ENCODE measurements at regions not wholly inside any gene's neighbourhood (a gene's known extent, or its start where the extent isn't known, plus 50 kb on each side); places are given as distances from the start of the nearest gene placed in this dataset.
A peak's percentile ranks its signal among the peaks of the same experiment; 100 is the strongest.

DNA sequence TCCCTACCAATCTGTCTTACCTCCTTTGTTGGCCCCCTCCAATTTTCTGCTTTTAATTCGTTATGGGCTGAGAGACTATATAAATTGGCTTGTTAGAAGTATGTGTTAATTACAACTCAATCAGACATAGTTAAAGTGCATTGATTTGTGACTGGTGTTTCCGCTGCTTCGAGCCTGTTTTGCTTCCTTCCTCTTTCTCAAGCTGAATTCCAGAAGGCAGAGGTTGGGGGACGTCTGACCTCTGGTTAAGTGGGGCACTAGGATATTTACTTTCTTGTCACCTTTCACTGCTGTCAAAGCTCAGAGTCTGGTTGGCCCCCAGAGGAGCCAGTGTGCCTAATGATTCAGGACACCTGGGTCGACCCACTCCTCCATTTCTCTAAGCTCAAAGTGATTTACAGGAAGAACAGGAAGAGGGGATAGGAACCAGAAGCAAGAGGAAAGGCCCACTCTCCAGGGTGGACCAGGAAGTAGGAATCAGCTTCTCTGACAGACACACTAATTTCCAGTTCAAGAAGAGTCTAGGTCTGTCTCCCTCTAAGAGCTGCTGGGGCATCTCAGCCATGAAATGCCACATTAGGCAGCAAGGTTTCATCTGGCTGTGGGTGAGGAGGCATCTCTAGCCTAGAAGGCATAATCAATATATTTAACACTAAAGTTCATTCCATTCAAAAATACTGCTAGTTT, 397.2 kb upstream of the NPVF start:
- no peak for DNase-seq (ENCODE audit: low spot score)
- H3K27ac ChIP-seq, result peak overlapping the region; percentile 15 to 64
- H3K4me3 ChIP-seq, result no peak overlapping the region
- TF ChIP-seq, protein P1, sequence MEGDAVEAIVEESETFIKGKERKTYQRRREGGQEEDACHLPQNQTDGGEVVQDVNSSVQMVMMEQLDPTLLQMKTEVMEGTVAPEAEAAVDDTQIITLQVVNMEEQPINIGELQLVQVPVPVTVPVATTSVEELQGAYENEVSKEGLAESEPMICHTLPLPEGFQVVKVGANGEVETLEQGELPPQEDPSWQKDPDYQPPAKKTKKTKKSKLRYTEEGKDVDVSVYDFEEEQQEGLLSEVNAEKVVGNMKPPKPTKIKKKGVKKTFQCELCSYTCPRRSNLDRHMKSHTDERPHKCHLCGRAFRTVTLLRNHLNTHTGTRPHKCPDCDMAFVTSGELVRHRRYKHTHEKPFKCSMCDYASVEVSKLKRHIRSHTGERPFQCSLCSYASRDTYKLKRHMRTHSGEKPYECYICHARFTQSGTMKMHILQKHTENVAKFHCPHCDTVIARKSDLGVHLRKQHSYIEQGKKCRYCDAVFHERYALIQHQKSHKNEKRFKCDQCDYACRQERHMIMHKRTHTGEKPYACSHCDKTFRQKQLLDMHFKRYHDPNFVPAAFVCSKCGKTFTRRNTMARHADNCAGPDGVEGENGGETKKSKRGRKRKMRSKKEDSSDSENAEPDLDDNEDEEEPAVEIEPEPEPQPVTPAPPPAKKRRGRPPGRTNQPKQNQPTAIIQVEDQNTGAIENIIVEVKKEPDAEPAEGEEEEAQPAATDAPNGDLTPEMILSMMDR (IDR thresholded peaks at IDR 0.05), result no peak

DNA sequence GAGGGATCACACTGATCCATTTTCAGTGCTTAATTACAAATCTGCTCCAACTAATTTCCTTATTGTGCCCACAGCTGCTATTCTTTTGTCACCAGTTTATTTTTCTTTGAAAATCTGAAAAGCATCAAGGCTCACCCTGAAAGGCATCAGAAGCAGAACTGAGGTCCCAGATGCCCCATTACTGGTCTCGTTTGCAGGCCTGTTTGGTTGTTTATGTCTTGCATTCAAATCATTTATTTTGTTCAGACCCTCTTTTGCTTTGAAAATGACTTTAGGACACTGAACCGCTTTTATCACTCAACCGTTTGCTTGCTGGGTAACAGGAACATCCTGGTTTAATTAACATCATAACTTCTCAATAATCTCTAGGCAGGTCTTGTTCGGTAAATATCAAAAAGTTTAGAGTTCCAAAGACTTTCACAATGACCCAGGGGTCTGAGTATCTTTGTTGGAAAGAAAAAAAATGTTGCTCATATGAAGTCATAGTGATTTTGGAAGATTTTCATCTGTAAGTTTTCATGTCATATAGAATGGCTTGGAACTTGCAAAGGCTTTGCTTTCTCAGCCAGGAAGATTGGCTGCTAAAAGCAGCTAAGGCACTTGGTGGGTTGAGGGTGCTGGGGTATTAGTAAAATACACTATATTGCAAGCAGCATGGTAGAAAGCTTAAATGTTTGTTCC, 398.3 kb upstream of the NPVF start:
- TF ChIP-seq, protein P1 (IDR thresholded peaks at IDR 0.05), result no peak
- Histone ChIP-seq H3K27ac (no peak overlapping the region), H3K4me3 (no peak overlapping the region)
- no peak for DNase-seq (ENCODE audit: low spot score)

DNA sequence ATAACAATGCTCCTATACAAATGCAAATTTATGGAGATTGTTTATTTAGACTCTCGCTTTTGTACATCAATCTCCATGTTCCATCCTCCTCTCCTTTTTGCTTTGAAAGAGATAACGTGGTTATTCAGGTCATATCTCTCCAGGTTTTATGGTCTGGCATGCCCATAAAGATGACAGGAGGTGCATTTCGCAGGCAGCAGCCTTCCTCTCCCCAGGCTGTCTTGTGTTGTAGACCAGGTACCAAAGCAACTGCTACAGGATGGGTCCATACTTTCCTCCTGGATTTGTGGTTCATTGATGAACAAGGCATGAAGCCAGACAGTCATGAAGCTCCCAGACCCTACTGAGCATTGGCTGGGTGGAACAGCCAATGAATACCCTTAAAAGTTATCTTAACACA, 400.2 kb upstream of the NPVF start:
- DNase-seq (ENCODE audit: low spot score), result no peak
- Histone ChIP-seq H3K27ac (no peak overlapping the region), H3K4me3 (no peak overlapping the region)
- TF ChIP-seq, protein P1 (IDR thresholded peaks at IDR 0.05), result no peak

DNA sequence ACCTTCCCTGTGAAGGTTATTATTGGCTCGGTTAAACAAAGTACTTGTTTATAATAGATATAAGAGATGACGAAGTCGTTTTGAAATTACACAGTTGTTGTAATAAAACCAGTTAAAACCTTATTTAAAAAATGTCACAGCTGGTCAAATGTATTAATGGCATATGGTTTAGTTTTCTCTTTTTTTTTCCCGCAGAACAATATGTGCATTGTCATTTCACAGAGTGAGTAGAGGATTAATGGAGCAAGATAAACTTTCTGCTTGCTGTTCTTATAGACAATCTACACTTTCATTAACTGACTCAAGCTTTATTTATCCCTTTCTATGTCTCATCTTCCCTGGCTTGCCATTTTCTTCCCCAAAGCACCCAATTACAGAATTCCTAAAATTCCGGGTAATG, 404.3 kb upstream of the NPVF start:
- H3K4me3 ChIP-seq, result no peak overlapping the region
- no peak overlapping the region for H3K27ac ChIP-seq
- TF ChIP-seq, protein P1 (IDR thresholded peaks at IDR 0.05), result no peak
- no peak for DNase-seq (ENCODE audit: low spot score)

DNA sequence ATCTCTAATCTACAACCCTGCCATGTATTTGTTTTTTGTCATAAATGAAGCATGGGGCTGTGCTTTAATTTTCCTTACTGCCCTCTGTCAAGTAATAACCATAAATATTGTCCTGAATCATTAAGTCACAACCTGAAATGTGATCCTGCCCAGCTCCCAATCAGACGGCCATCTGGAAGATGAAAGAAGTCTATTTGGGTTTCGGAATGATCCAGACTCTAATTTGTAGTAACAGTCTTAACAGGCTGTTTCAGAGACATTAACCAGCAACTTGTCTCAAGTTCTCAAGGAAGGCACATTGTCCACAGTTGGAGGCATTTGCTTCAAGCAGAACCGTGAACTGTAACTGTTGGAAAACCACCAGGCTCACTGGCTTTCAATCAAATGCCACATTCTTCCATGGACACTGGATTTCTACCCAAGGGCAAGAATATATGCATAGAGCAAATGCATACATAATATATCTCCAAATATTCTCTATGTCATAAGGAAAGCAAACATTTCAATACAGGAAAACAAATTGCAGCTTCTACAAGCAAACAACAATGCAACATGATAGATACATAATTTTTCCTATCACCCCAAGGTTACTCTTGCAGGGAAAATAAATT, 405.2 kb upstream of the NPVF start:
- H3K4me3 ChIP-seq, result no peak overlapping the region
- TF ChIP-seq, protein P1 (IDR thresholded peaks at IDR 0.05), result no peak
- no peak for DNase-seq (ENCODE audit: low spot score)
- H3K27ac ChIP-seq, result no peak overlapping the region

DNA sequence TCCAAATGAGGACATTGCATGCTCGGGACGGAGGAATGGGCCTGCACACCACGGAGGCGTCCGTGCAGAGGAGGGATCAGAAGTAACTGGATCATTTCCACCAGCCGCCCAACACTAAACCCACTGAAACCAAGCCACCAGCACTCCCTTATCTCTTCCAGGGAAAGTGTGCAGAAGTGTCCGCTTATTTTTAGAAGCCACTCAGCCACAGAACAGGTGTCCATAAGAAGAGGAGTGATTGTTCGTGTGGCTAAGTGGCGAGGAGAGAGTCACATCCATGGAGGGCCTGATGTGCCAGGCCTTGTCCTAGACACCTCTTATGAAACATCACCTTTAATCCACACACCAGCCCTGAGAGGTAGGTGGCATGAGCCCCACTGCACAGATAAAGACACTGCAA, 407.9 kb upstream of the NPVF start:
- TF ChIP-seq, protein P1 (IDR thresholded peaks at IDR 0.05), result no peak
- Histone ChIP-seq H3K4me3 (no peak overlapping the region), H3K27ac (no peak overlapping the region)
- no peak for DNase-seq (ENCODE audit: low spot score)
